Uterus (tissue), 2 donors: ENCODE measurements at regions not wholly inside any gene's neighbourhood (a gene's known extent, or its start where the extent isn't known, plus 50 kb on each side); places are given as distances from the start of the nearest gene placed in this dataset.

Experiments used
- POLR2A ChIP-seq, 2 donors: fragments of 450-650 bp; IDR thresholded peaks; one replicate each; pipeline ENCODE4 v1.6.1; 2016; ENCODE audit warnings: antibody characterized with exemption in 2 of 2, mild to moderate bottlenecking in 1 of 2, moderate library complexity in 1 of 2
- TF ChIP-seq, protein P1 (sequence below), 4 experiments: fragments of 200-600 bp in 2 of 4; fragments of 450-650 bp in 2 of 4; sonication (generic) in 2 of 4; IDR thresholded peaks; one replicate each; pipeline ENCODE4 v1.5.1; 2016 to 2019; ENCODE audit warnings: antibody characterized with exemption in 4 of 4, mild to moderate bottlenecking in 2 of 4, moderate library complexity in 1 of 4

- TF ChIP-seq, protein P1, sequence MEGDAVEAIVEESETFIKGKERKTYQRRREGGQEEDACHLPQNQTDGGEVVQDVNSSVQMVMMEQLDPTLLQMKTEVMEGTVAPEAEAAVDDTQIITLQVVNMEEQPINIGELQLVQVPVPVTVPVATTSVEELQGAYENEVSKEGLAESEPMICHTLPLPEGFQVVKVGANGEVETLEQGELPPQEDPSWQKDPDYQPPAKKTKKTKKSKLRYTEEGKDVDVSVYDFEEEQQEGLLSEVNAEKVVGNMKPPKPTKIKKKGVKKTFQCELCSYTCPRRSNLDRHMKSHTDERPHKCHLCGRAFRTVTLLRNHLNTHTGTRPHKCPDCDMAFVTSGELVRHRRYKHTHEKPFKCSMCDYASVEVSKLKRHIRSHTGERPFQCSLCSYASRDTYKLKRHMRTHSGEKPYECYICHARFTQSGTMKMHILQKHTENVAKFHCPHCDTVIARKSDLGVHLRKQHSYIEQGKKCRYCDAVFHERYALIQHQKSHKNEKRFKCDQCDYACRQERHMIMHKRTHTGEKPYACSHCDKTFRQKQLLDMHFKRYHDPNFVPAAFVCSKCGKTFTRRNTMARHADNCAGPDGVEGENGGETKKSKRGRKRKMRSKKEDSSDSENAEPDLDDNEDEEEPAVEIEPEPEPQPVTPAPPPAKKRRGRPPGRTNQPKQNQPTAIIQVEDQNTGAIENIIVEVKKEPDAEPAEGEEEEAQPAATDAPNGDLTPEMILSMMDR (IDR thresholded peaks at IDR 0.05) = no peak
- TF ChIP-seq POLR2A (IDR thresholded peaks at IDR 0.05) = no peak
Observed at GRCh38 chr5:117942861-117943519, 1045.4 kb downstream of the DTWD2 start.
